Calu3 (cell line): ENCODE measurements at regions not wholly inside any gene's neighbourhood (a gene's known extent, or its start where the extent isn't known, plus 50 kb on each side); places are given as distances from the start of the nearest gene placed in this dataset.

Experiments
- BruUV-seq: library from RNA; stranded (reverse); fragments of 400-500 nt; replicated peaks from 2 replicates; lab custom pipeline; 2021; lab: Mats Ljungman, UMichigan
- CTCF ChIA-PET: fragments of 300-600 bp; sonication (Branson Sonifier 250); formaldehyde crosslinking; loops from one replicate; lab custom pipeline; 2022; ENCODE audit warnings: antibody characterized with exemption; lab: Charles Lee
- DNase-seq: peaks from one replicate; pipeline ENCODE4 v3.0.0; 2022
- H3K27ac Mint-ChIP-seq: one replicate; pipeline ENCODE4 v1.8.0; 2022; ENCODE audit warnings: mixed read lengths; ENCODE audit not compliant: unreplicated experiment
- H3K27me3 Mint-ChIP-seq: one replicate; pipeline ENCODE4 v1.8.0; 2022; ENCODE audit warnings: mixed read lengths; ENCODE audit not compliant: unreplicated experiment
- H3K36me3 Mint-ChIP-seq: one replicate; pipeline ENCODE4 v1.8.0; 2022; ENCODE audit warnings: mild to moderate bottlenecking, moderate library complexity, mixed read lengths; ENCODE audit not compliant: insufficient read depth, unreplicated experiment
- H3K4me1 Mint-ChIP-seq: one replicate; pipeline ENCODE4 v1.8.0; 2022; ENCODE audit warnings: mild to moderate bottlenecking, low read depth, mixed read lengths; ENCODE audit not compliant: unreplicated experiment
- H3K4me3 Mint-ChIP-seq: one replicate; pipeline ENCODE4 v1.8.0; 2022; ENCODE audit warnings: mild to moderate bottlenecking, low read depth, moderate library complexity, mixed read lengths; ENCODE audit not compliant: unreplicated experiment
- H3K9me3 Mint-ChIP-seq: one replicate; pipeline ENCODE4 v1.8.0; 2022; ENCODE audit warnings: low read depth, mixed read lengths; ENCODE audit not compliant: unreplicated experiment
- intact Hi-C: fragments of 100-400 bp; cut with micrococcal nuclease; formaldehyde crosslinking; loops from one replicate; pipeline ENCODE4 v1.10.0; 2022; ENCODE audit not compliant: unreplicated experiment
- TF ChIP-seq, protein P1 (sequence below): fragments of 200-600 bp; IDR thresholded peaks from one replicate; pipeline ENCODE4 v1.8.0; 2022; ENCODE audit warnings: antibody characterized with exemption; ENCODE audit not compliant: unreplicated experiment

DNA sequence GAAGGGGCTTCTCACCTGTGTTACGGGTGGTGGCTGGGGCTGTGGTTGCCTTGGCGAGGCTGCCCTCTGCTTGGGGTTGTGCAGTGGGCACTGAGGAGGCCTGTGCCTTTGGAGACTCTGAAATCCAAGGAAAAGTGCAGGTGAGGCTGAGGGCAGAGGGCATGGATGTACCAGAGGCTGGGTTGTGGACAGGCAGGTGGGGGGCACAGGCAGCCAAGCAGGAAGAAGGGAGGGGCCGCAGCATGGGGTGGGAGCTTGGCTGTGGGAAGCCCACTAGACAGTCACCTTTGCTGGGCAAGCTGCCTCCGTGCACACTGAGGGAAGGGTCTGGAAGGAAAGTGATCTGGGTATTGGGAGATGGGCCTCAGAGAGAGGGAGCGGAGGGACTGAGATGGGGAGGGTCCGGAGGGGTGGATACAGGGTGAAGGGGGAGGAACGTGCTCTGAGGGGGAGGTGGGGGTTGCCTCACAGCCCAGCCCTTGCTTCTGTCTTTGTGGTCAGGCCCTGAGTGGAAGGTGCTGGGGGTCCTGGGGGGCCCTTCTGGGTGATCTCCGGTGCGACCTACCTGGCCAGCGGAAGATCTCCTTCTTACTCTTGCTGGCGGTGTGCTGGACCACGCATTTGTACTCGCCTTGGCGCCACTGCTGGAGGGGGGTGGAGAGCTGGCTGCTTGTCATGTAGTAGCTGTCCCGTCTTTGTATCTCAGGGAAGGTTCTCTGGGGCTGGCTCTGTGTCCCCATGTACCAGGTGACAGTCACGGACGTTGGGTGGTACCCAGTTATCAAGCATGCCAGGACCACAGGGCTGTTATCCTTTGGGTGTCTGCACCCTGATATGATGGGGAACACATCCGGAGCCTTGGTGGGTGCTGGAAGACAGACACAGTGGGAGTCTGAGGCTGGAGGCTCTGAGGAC is 318.7 kb downstream of the TMEM121 start:
- no peaks in the 10 kb centered on the region for H3K9me3 Mint-ChIP-seq
- intact Hi-C loops, result no loop called here
- H3K27me3 Mint-ChIP-seq, result peaks cover 77% of the 10 kb centered on the region
- no peaks in the 10 kb centered on the region for H3K36me3 Mint-ChIP-seq
- DNase-seq, result no peak
- BruUV-seq, result no TSS peak
- H3K27ac Mint-ChIP-seq, result no peak overlapping the region
- CTCF ChIA-PET, result no interaction called here
- TF ChIP-seq, protein P1, sequence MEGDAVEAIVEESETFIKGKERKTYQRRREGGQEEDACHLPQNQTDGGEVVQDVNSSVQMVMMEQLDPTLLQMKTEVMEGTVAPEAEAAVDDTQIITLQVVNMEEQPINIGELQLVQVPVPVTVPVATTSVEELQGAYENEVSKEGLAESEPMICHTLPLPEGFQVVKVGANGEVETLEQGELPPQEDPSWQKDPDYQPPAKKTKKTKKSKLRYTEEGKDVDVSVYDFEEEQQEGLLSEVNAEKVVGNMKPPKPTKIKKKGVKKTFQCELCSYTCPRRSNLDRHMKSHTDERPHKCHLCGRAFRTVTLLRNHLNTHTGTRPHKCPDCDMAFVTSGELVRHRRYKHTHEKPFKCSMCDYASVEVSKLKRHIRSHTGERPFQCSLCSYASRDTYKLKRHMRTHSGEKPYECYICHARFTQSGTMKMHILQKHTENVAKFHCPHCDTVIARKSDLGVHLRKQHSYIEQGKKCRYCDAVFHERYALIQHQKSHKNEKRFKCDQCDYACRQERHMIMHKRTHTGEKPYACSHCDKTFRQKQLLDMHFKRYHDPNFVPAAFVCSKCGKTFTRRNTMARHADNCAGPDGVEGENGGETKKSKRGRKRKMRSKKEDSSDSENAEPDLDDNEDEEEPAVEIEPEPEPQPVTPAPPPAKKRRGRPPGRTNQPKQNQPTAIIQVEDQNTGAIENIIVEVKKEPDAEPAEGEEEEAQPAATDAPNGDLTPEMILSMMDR, result no peak
- H3K4me1 Mint-ChIP-seq, result no peaks in the 10 kb centered on the region
- no peak overlapping the region for H3K4me3 Mint-ChIP-seq

DNA sequence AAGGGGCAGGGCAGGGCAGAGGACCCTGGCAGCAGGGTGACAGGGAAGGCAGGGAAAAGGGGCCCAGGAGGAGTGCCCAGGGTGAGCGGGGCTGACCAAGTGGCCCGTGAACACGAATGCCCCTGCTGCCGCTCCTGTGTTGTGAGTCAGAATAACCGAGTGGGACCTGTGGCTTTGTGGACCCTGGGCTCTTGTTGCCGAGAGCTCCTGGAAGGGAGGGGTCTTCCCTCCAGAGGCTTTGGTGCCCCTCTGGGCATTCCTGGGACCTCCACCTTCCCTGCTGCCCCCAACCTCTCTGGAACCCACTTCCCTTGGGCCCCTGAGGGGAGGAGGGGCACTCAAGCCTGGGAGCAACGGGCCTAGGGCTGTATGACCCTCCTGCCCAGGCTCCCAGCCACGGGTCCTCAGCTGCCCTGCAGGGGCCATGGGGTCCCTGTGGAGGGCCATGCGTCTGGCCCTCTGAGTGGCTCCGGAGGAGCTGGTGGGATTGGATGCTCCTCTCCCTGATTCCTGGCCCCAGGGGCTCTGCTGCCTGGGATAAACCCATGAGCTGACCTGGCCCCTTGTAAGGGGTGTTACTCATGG is 319.4 kb downstream of the TMEM121 start:
- CTCF ChIA-PET, result interaction anchor here (0.9 kb wide), 1 partner anchor 29 kb away, joined by 3 read pairs; no protein-coding TSS in a partner anchor

GRCh38 chr14:105846312-105846711 is 319.9 kb downstream of the TMEM121 start:
- TF ChIP-seq, protein P1, result no peak
- BruUV-seq, result no TSS peak
- intact Hi-C loops, result no loop called here
- CTCF ChIA-PET, result interaction anchor here (0.9 kb wide), 1 partner anchor 29 kb away, joined by 3 read pairs; no protein-coding TSS in a partner anchor
- H3K27ac Mint-ChIP-seq, result no peak overlapping the region
- H3K4me3 Mint-ChIP-seq, result no peak overlapping the region
- no peaks in the 10 kb centered on the region for H3K4me1 Mint-ChIP-seq
- no peaks in the 10 kb centered on the region for H3K9me3 Mint-ChIP-seq
- H3K36me3 Mint-ChIP-seq, result no peaks in the 10 kb centered on the region
- peaks cover 84% of the 10 kb centered on the region for H3K27me3 Mint-ChIP-seq
- DNase-seq, result no peak

More for the DNA sequence above, 319.4 kb downstream of the TMEM121 start:
- no TSS peak for BruUV-seq
- Mint-ChIP-seq H3K27me3 (peaks cover 85% of the 10 kb centered on the region), H3K36me3 (no peaks in the 10 kb centered on the region), H3K4me1 (no peaks in the 10 kb centered on the region), H3K27ac (no peak overlapping the region), H3K9me3 (no peaks in the 10 kb centered on the region), H3K4me3 (no peak overlapping the region)
- no peak for DNase-seq
- intact Hi-C loops, result no loop called here
- TF ChIP-seq, protein P1, result no peak

GRCh38 chr14:105847400-105847799 is 321.0 kb downstream of the TMEM121 start:
- TF ChIP-seq, protein P1, result no peak
- Mint-ChIP-seq H3K36me3 (no peaks in the 10 kb centered on the region), H3K4me1 (no peaks in the 10 kb centered on the region), H3K9me3 (no peaks in the 10 kb centered on the region), H3K27ac (no peak overlapping the region), H3K4me3 (no peak overlapping the region), H3K27me3 (peaks cover 73% of the 10 kb centered on the region)
- CTCF ChIA-PET, result no interaction called here
- intact Hi-C loops, result no loop called here
- no TSS peak for BruUV-seq
- no peak for DNase-seq
